Thymus (tissue), 11 donors: ENCODE measurements at regions not wholly inside any gene's neighbourhood (a gene's known extent, or its start where the extent isn't known, plus 50 kb on each side); places are given as distances from the start of the nearest gene placed in this dataset.
A peak's percentile ranks its signal among the peaks of the same experiment; 100 is the strongest.

ENCODE experiments used
- DNase-seq, 9 donors: peaks; one replicate each; pipeline ENCODE4 v3.0.0-alpha.2; 2013; ENCODE audit warnings: low spot score in 9 of 9, low read depth in 6 of 9, missing footprints in 1 of 9
- H3K27ac ChIP-seq, 2 donors: one replicate each; pipeline ENCODE4 v1.5.1; 2013; ENCODE audit warnings: control low read depth in 1 of 2, low read depth in 1 of 2, low read length in 1 of 2, mild to moderate bottlenecking in 1 of 2, moderate library complexity in 1 of 2
- H3K27me3 ChIP-seq, 2 donors: one replicate each; pipeline ENCODE4 v1.5.1; 2013; ENCODE audit warnings: low read length in 1 of 2; ENCODE audit not compliant: control insufficient read depth in 2 of 2, insufficient read depth in 1 of 2
- H3K36me3 ChIP-seq, 2 donors: one replicate each; pipeline ENCODE4 v1.5.1; 2013; ENCODE audit warnings: low read length in 1 of 2, mild to moderate bottlenecking in 1 of 2, moderate library complexity in 1 of 2; ENCODE audit not compliant: control insufficient read depth in 2 of 2, insufficient read depth in 2 of 2
- H3K4me1 ChIP-seq, 2 donors: one replicate each; pipeline ENCODE4 v1.5.1; 2013; ENCODE audit warnings: low read length in 2 of 2; ENCODE audit not compliant: control insufficient read depth in 2 of 2, insufficient read depth in 2 of 2
- H3K4me3 ChIP-seq, 2 donors: one replicate each; pipeline ENCODE4 v1.5.1; 2013; ENCODE audit warnings: low read length in 2 of 2, control low read depth in 1 of 2, mild to moderate bottlenecking in 1 of 2
- H3K9me3 ChIP-seq, 2 donors: one replicate each; pipeline ENCODE4 v1.5.1; 2013; ENCODE audit warnings: low read length in 1 of 2, mild to moderate bottlenecking in 1 of 2; ENCODE audit not compliant: control insufficient read depth in 2 of 2, insufficient read depth in 1 of 2
- WGBS: extraction: QIAGEN DNeasy Blood & Tissue Kit; methylation state at CpG from one replicate; pipeline ENCODE4 v1.1.7; 2013; 5-methylcytosine and 5-hydroxymethylcytosine counted together
- donor health status: healthy.

DNA sequence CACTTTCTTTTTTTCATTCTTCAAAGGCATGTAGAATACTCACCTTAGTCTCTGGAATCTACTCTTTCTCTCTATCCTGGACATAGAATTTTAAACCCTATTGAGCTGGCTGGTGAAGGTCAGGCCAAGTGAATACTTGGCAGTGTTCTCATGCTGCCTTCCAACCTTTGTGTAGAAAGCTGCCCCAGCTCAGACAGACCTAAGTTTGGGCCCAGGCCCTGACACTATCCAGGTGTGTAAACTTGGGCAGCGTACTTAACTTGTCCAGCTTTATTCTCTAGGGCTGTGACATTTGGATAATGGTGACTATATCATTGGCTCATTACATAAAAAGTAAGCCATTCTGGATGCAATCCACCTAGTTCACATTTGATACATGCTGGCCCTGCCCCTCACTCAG, 298.3 kb downstream of the IRX1 start:
- Histone ChIP-seq H3K36me3 (no peaks in the 10 kb centered on the region), H3K27ac (no peak overlapping the region), H3K4me1 (peaks cover 25 to 31% of the 10 kb centered on the region in 2 donors), H3K4me3 (no peak overlapping the region), H3K9me3 (peaks cover 0 to 8% of the 10 kb centered on the region in 2 donors), H3K27me3 (no peaks in the 10 kb centered on the region)
- 97% methylated on average over 1 of the region's 1 CpG for WGBS
- no peak for DNase-seq

DNA sequence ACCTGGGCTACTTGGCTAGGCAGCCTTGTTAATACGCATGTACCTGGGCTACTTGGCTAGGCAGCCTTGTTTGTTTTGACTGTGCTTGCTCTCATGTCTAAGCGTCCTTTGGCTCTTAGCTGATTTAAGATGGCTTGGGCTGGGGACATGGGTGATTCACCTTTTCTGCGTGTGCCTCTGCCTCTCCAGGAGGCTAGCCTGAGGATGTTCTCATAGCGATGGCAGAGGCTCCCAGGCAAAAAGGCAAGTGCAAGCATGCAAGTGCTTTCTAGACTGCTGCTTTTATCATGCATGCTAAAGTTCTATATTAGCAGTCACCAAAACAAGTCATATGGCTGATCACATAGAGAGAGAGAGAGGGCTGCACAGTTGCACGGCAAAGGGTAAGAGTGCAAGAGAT, 300.5 kb downstream of the IRX1 start:
- 76% methylated on average over 5 of the region's 5 CpGs for WGBS
- H3K36me3 ChIP-seq, result no peaks in the 10 kb centered on the region
- no peaks in the 10 kb centered on the region for H3K27me3 ChIP-seq
- peaks cover 0 to 8% of the 10 kb centered on the region in 2 donors for H3K9me3 ChIP-seq
- H3K27ac ChIP-seq, result no peak overlapping the region
- DNase-seq, result no peak
- H3K4me3 ChIP-seq, result no peak overlapping the region
- H3K4me1 ChIP-seq, result peaks cover 5 to 10% of the 10 kb centered on the region in 2 donors

- Histone ChIP-seq H3K36me3 (no peaks in the 10 kb centered on the region), H3K27ac (no peak overlapping the region), H3K4me3 (no peak overlapping the region), H3K4me1 (no peaks in the 10 kb centered on the region), H3K27me3 (no peaks in the 10 kb centered on the region), H3K9me3 (no peaks in the 10 kb centered on the region)
- WGBS, result 87% methylated on average over 5 of the region's 5 CpGs
- DNase-seq, result no peak
Observed at GRCh38 chr5:3899093-3899492, 303.5 kb downstream of the IRX1 start.

DNA sequence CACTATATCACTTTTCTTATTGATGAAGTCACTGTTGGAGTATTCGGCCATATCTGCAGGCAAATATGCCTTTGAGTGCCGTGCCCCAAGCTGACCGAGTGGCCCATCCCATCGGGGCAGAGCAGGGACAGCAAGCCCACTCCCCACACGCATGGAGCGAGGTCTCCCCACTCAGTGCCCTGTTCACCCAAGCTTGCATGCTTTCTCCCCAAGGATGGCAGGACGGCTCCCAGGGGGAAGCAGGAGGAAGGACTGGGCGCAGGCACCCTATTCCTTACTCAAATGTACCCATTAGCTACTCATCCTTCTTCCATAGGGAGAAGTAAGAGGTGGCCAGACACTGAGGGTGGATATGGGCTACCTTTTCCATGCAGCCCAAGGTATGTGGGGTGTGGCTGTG, 309.0 kb downstream of the IRX1 start:
- H3K4me3 ChIP-seq, result no peak overlapping the region
- H3K36me3 ChIP-seq, result no peaks in the 10 kb centered on the region
- no peak for DNase-seq
- 91% methylated on average over 8 of the region's 8 CpGs for WGBS
- no peaks in the 10 kb centered on the region for H3K27me3 ChIP-seq
- H3K4me1 ChIP-seq, result peaks cover 18 to 21% of the 10 kb centered on the region in 2 donors
- peaks cover 0 to 8% of the 10 kb centered on the region in 2 donors for H3K9me3 ChIP-seq
- H3K27ac ChIP-seq, result no peak overlapping the region

DNA sequence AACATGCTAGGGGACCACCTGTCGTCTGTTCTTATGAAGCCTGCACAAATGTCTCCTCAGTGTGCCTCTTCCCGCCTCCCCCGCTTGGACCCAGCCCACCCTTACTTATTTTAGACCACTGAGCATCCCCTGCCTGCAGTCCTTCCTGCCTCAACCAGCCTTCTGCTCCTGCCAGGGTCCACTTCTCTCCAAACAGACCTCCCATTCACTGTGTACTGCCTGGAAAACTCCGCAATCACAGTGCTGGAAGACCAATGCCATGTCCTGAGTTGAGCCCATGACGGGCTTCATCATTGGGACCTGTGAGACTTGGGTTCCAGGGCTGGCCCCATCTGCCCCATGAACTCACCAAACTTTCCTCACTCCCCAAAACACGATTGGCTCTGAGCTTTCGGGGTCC, 309.4 kb downstream of the IRX1 start:
- Histone ChIP-seq H3K4me3 (no peak overlapping the region), H3K36me3 (no peaks in the 10 kb centered on the region), H3K9me3 (peaks cover 0 to 8% of the 10 kb centered on the region in 2 donors), H3K4me1 (peaks cover 22 to 23% of the 10 kb centered on the region in 2 donors), H3K27ac (no peak overlapping the region), H3K27me3 (no peaks in the 10 kb centered on the region)
- DNase-seq, result no peak
- WGBS, result 91% methylated on average over 7 of the region's 7 CpGs

GRCh38 chr5:3905521-3905920, 309.9 kb downstream of the IRX1 start:
- no peak for DNase-seq

DNA sequence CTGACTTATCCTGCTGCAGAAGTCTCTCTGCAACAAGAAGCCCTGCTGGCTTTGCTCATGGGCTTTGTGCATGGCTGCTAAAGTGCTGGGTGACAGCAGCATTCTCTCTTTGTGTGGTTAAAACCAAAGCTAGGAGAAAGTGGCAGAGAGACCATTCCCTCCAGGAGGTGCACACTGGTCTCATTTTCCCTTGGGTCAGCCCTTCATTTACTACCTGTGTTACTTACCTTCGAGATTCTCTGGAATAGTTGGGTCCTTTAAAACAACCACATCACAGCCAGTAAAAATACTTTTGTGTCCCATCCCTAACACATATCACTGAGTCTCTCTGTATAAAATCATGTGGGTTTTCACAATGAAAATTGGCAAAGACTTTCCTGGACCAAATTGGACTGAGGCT, 315.5 kb downstream of the IRX1 start:
- no peaks in the 10 kb centered on the region for H3K36me3 ChIP-seq
- peaks cover 22 to 29% of the 10 kb centered on the region in 2 donors for H3K4me1 ChIP-seq
- 96% methylated on average over 1 of the region's 1 CpG for WGBS

More at GRCh38 chr5:3905521-3905920, 309.9 kb downstream of the IRX1 start:
- Histone ChIP-seq H3K27ac (no peak overlapping the region), H3K4me3 (no peak overlapping the region), H3K4me1 (peaks cover 22 to 23% of the 10 kb centered on the region in 2 donors), H3K9me3 (peaks cover 0 to 8% of the 10 kb centered on the region in 2 donors), H3K27me3 (no peaks in the 10 kb centered on the region), H3K36me3 (no peaks in the 10 kb centered on the region)
- WGBS, result 94% methylated on average over 3 of the region's 3 CpGs

DNA sequence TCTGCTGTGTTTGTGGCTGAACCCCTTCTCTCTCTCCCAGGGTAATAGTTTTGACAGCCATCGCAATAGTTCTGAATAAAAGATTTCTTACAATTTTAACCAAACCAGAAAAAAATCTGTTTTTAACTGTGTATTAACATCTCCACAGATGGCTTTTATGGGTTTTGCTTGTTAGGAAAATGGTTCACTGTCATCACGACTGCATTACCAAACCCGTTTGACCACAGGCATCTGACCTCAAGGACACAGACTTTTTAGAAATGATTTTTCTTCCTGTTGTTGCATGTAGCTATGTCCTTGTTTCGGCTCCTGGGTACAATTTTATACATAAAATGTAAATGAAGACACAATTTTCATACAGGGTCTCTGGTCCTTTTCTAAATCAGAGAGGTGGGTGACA, 316.1 kb downstream of the IRX1 start:
- H3K36me3 ChIP-seq, result no peaks in the 10 kb centered on the region
- H3K9me3 ChIP-seq, result no peaks in the 10 kb centered on the region
- no peak for DNase-seq
- H3K27ac ChIP-seq, result no peak overlapping the region
- peaks cover 22 to 29% of the 10 kb centered on the region in 2 donors for H3K4me1 ChIP-seq
- 87% methylated on average over 4 of the region's 4 CpGs for WGBS
- no peak overlapping the region for H3K4me3 ChIP-seq
- no peaks in the 10 kb centered on the region for H3K27me3 ChIP-seq

More for the DNA sequence above, 315.5 kb downstream of the IRX1 start:
- H3K4me3 ChIP-seq, result no peak overlapping the region
- DNase-seq, result peak in 1 of 9 donors; percentile 25
- H3K27me3 ChIP-seq, result no peaks in the 10 kb centered on the region
- H3K9me3 ChIP-seq, result no peaks in the 10 kb centered on the region
- no peak overlapping the region for H3K27ac ChIP-seq

DNA sequence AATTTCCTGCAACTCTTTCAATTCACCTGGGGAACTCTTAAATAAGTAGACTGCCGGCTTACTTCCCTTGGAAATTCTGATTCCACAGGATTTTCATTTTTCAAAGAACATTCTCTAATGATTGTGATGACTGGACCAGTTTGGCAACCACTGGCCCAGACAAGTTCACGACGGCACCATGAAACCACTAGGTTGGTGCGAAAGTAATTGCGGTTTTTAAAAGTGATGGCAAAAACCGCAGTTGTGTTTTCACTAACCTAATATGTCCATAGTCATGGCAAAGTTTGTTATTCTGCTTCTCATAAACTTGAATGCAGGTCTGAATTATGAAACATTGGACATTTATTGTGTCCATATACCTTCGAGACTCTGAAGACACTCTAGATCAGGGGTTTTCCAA, 317.2 kb downstream of the IRX1 start:
- Histone ChIP-seq H3K4me3 (no peak overlapping the region), H3K4me1 (peaks cover 19 to 27% of the 10 kb centered on the region in 2 donors), H3K27me3 (no peaks in the 10 kb centered on the region), H3K36me3 (no peaks in the 10 kb centered on the region), H3K9me3 (no peaks in the 10 kb centered on the region), H3K27ac (no peak overlapping the region)
- 98% methylated on average over 7 of the region's 7 CpGs for WGBS
- no peak for DNase-seq

DNA sequence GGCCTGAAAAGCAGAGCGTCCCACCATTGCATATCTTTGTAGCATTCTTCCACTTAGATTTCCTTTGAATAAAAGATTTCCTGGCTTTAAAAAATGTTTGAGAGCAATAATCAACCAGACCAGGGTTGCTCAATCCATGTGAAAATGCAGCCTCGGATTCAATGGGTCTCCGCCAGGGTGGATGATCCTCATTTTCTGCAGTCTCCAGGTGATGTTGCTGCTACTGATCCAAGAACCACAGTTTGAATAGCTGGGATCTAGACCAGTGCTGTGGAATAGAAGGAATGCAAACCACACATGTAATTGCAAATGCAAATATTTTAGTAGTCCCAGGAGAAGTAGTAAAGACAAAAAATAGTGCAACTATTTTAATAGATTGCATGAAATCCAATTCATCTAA, 317.6 kb downstream of the IRX1 start:
- no peaks in the 10 kb centered on the region for H3K27me3 ChIP-seq
- no peak overlapping the region for H3K4me3 ChIP-seq
- WGBS, result 96% methylated on average over 3 of the region's 3 CpGs
- no peak overlapping the region for H3K27ac ChIP-seq
- H3K4me1 ChIP-seq, result peaks cover 14 to 24% of the 10 kb centered on the region in 2 donors
- peaks cover 0 to 2% of the 10 kb centered on the region in 2 donors for H3K9me3 ChIP-seq
- DNase-seq, result no peak
- no peaks in the 10 kb centered on the region for H3K36me3 ChIP-seq
